Adrenal gland (tissue), 9 donors: ENCODE measurements at regions not wholly inside any gene's neighbourhood (a gene's known extent, or its start where the extent isn't known, plus 50 kb on each side); places are given as distances from the start of the nearest gene placed in this dataset.
"Not testable (repeated sequence)": the region's sequence is repeated elsewhere in the genome, so short reads cannot be mapped to it uniquely, and the experiment has no call there.

Experiments used
- DNase-seq, 7 donors: peaks; one replicate each; pipeline ENCODE4 v3.0.0-alpha.2; 2019 to 2020
- H3K27ac ChIP-seq, 5 donors: fragments of 200-600 bp; sonication (generic) in 4 of 5; 1 replicate in 3 of 5; 2 replicates in 2 of 5; pipeline versions ENCODE4 v1.5.1 to v1.8.0; 2016 to 2020; ENCODE audit warnings: mild to moderate bottlenecking in 1 of 5
- H3K27me3 ChIP-seq: fragments of 200-600 bp; 2 replicates; pipeline ENCODE4 v1.8.0; 2021
- H3K36me3 ChIP-seq, 2 donors: fragments of 200-600 bp; replicated peaks in 1 of 2; 1 replicate in 1 of 2; 2 replicates in 1 of 2; pipeline versions ENCODE4 v1.5.1 to v1.8.0; 2018 to 2022
- H3K4me1 ChIP-seq, 2 donors: fragments of 200-600 bp; replicated peaks in 1 of 2; 1 replicate in 1 of 2; 2 replicates in 1 of 2; pipeline versions ENCODE4 v1.5.1 to v1.8.0; 2018 to 2021
- H3K4me3 ChIP-seq, 4 donors: fragments of 200-600 bp; sonication (generic) in 3 of 4; one replicate each; pipeline ENCODE4 v1.5.1; 2016 to 2018
- H3K9me3 ChIP-seq, 3 donors: fragments of 200-600 bp; sonication (generic) in 1 of 3; replicated peaks in 1 of 3; 1 replicate in 2 of 3; 2 replicates in 1 of 3; pipeline versions ENCODE4 v1.5.1 to v1.8.0; 2016 to 2021
- POLR2A ChIP-seq, 2 donors: fragments of 450-650 bp; IDR thresholded peaks; one replicate each; pipeline ENCODE4 v1.6.1; 2017; ENCODE audit warnings: antibody characterized with exemption in 2 of 2, mild to moderate bottlenecking in 2 of 2, moderate library complexity in 1 of 2
- WGBS, 4 donors: extraction: QIAGEN DNeasy Blood & Tissue Kit in 2 of 4; methylation state at CpG; one replicate each; pipeline versions ENCODE4 v1.1.5 to v1.1.7; 2013 to 2017; 5-methylcytosine and 5-hydroxymethylcytosine counted together
- intact Hi-C, 2 donors: fragments of 100-400 bp; cut with DNase I; formaldehyde crosslinking; loops; one replicate each; pipeline versions ENCODE4 v1.14.1 to v1.15.0; 2022 to 2023
- TF ChIP-seq, protein P1 (sequence below), 6 experiments: fragments of 450-650 bp in 4 of 6; fragments of 200-600 bp in 2 of 6; sonication (generic) in 1 of 6; IDR thresholded peaks; 1 replicate in 5 of 6; 2 replicates in 1 of 6; pipeline versions ENCODE4 v1.5.1 to v1.8.0; 2016 to 2021; ENCODE audit warnings: antibody characterized with exemption in 6 of 6, mild to moderate bottlenecking in 2 of 6, moderate library complexity in 1 of 6
- donor health status: healthy with polysubstance abuse.
- donor health status: Bipolar disorder and iron deficiency.
- donor health status: DM: yes; HTN: yes; CAD: no.
- donor health status: DM: no; HTN: no; CAD: no.
- donor health status: DM: no; HTN: no; CAD: no.

- intact Hi-C loops = no loop called here
- TF ChIP-seq POLR2A (IDR thresholded peaks at IDR 0.05) = no peak
- TF ChIP-seq, protein P1, sequence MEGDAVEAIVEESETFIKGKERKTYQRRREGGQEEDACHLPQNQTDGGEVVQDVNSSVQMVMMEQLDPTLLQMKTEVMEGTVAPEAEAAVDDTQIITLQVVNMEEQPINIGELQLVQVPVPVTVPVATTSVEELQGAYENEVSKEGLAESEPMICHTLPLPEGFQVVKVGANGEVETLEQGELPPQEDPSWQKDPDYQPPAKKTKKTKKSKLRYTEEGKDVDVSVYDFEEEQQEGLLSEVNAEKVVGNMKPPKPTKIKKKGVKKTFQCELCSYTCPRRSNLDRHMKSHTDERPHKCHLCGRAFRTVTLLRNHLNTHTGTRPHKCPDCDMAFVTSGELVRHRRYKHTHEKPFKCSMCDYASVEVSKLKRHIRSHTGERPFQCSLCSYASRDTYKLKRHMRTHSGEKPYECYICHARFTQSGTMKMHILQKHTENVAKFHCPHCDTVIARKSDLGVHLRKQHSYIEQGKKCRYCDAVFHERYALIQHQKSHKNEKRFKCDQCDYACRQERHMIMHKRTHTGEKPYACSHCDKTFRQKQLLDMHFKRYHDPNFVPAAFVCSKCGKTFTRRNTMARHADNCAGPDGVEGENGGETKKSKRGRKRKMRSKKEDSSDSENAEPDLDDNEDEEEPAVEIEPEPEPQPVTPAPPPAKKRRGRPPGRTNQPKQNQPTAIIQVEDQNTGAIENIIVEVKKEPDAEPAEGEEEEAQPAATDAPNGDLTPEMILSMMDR (IDR thresholded peaks at IDR 0.05) = no peak
- Histone ChIP-seq H3K36me3 (no peaks in the 10 kb centered on the region), H3K27ac (no peak overlapping the region), H3K4me1 (peaks cover 0 to 6% of the 10 kb centered on the region in 2 donors), H3K9me3 (no peaks in the 10 kb centered on the region), H3K4me3 (no peak overlapping the region), H3K27me3 (no peaks in the 10 kb centered on the region)
- no peak for DNase-seq
- 80 to 90% (median 87%) methylated on average over 6 of the region's 6 CpGs for WGBS, 4 donors
Measured at GRCh38 chr1:60695716-60696171, 386.6 kb upstream of the NFIA start.

GRCh38 chr1:60694980-60695379, 387.4 kb upstream of the NFIA start:
- whole genome bisulfite sequencing, 4 donors = 82 to 89% (median 86%) methylated on average over 4 of the region's 4 CpGs
- no peak for TF ChIP-seq POLR2A (IDR thresholded peaks at IDR 0.05)
- TF ChIP-seq, protein P1 (IDR thresholded peaks at IDR 0.05) = no peak
- intact Hi-C loops = no loop called here

DNA sequence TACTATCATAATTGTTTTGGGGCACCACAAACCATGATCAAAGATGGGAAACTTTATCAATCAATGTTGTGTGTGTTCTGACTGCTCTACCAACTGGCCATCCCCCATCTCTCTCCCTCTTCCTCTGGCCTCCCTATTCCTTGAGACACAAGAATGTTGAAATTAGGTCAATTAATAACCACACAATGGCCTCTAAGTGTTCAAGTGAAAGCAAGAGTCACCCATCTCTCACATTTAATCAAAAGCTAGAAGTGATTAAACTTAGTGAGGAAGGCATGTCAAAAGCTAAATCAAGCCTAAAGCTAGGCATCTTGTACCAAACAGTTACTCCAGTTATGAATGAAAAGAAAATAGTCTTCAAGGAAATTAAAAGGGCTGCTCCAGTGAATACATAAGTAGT, 390.3 kb upstream of the NFIA start:
- Histone ChIP-seq H3K4me3 (no peak overlapping the region), H3K4me1 (no peaks in the 10 kb centered on the region), H3K9me3 (peaks cover 0 to 3% (median 0%) of the 10 kb centered on the region in 3 donors), H3K27me3 (no peaks in the 10 kb centered on the region), H3K27ac (no peak overlapping the region), H3K36me3 (no peaks in the 10 kb centered on the region)
- intact Hi-C loops = no loop called here
- no peak for DNase-seq
- TF ChIP-seq POLR2A (IDR thresholded peaks at IDR 0.05) = no peak
- TF ChIP-seq, protein P1 (IDR thresholded peaks at IDR 0.05) = no peak

More at GRCh38 chr1:60694980-60695379, 387.4 kb upstream of the NFIA start:
- Histone ChIP-seq H3K27me3 (no peaks in the 10 kb centered on the region), H3K4me3 (no peak overlapping the region), H3K27ac (no peak overlapping the region), H3K4me1 (peaks cover 0 to 6% of the 10 kb centered on the region in 2 donors), H3K9me3 (no peaks in the 10 kb centered on the region), H3K36me3 (no peaks in the 10 kb centered on the region)
- no peak for DNase-seq

DNA sequence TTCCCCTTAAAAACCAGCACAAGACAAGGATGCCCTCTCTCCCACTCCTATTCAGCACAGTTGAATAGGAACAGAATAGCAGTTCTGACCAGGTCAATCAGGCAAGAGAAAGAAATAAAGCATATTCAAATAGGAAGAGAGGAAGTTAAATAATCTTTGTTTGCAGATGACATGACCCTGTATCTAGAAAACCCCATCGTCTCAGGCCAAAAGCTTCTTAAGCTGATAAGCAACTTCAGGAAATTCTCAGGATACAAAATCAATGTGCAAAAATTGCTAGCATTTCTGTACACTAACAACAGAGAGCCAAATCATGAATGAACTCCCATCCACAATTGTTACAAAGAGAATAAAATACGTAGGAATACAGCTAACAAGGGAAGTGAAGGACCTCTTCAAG, 394.1 kb upstream of the NFIA start:
- H3K36me3 ChIP-seq, H3K27me3 ChIP-seq, H3K27ac ChIP-seq, H3K4me3 ChIP-seq, H3K9me3 ChIP-seq, DNase-seq, H3K4me1 ChIP-seq, intact Hi-C loops: not testable (repeated sequence)
- 57 to 81% (median 64%) methylated on average over 2 of the region's 2 CpGs for WGBS, 4 donors

GRCh38 chr1:60681095-60681860, 401.1 kb upstream of the NFIA start:
- Histone ChIP-seq H3K4me1 (no peaks in the 10 kb centered on the region), H3K9me3 (no peaks in the 10 kb centered on the region), H3K27me3 (no peaks in the 10 kb centered on the region), H3K4me3 (no peak overlapping the region), H3K27ac (no peak overlapping the region), H3K36me3 (no peaks in the 10 kb centered on the region)
- no peak for DNase-seq
- WGBS, 4 donors = 83 to 93% (median 86%) methylated on average over 2 of the region's 2 CpGs
- TF ChIP-seq, protein P1 (IDR thresholded peaks at IDR 0.05) = no peak
- no peak for TF ChIP-seq POLR2A (IDR thresholded peaks at IDR 0.05)
- intact Hi-C loops = no loop called here
